HuH-7.5 (cell line): ENCODE measurements at regions not wholly inside any gene's neighbourhood (a gene's known extent, or its start where the extent isn't known, plus 50 kb on each side); places are given as distances from the start of the nearest gene placed in this dataset.

Experiments
- DNase-seq: peaks from one replicate; pipeline ENCODE4 v3.0.0; 2011; ENCODE audit warnings: low spot score

GRCh38 chr18:73962256-73962655 lies 185.4 kb downstream of the FBXO15 start:
- no peak for DNase-seq

GRCh38 chr18:73961804-73962203 lies 185.8 kb downstream of the FBXO15 start:
- DNase-seq, result no peak

- no peak for DNase-seq
Observed at GRCh38 chr18:73959352-73959751, 188.3 kb downstream of the FBXO15 start.

GRCh38 chr18:73954268-73954667 lies 193.4 kb downstream of the FBXO15 start:
- DNase-seq, result no peak

- no peak for DNase-seq
Observed at GRCh38 chr18:73952296-73952946, 195.2 kb downstream of the FBXO15 start.

GRCh38 chr18:73950116-73950700 lies 197.4 kb downstream of the FBXO15 start:
- DNase-seq, result no peak

- DNase-seq, result no peak
Observed at GRCh38 chr18:73948497-73948896, 199.1 kb downstream of the FBXO15 start.

- no peak for DNase-seq
Observed at GRCh38 chr18:73948084-73948483, 199.6 kb downstream of the FBXO15 start.

GRCh38 chr18:73947180-73947921 lies 200.3 kb downstream of the FBXO15 start:
- no peak for DNase-seq

GRCh38 chr18:73945130-73945792 lies 202.4 kb downstream of the FBXO15 start:
- no peak for DNase-seq

GRCh38 chr18:73944715-73945114 lies 202.9 kb downstream of the FBXO15 start:
- DNase-seq, result no peak

GRCh38 chr18:73943763-73944162 lies 203.9 kb downstream of the FBXO15 start:
- DNase-seq, result no peak

GRCh38 chr18:73942956-73943355 lies 204.7 kb downstream of the FBXO15 start:
- no peak for DNase-seq

- no peak for DNase-seq
Observed at GRCh38 chr18:73942081-73942625, 205.5 kb downstream of the FBXO15 start.

- DNase-seq, result no peak
Observed at GRCh38 chr18:73940721-73941120, 206.9 kb downstream of the FBXO15 start.

- no peak for DNase-seq
Observed at GRCh38 chr18:73939391-73939790, 208.2 kb downstream of the FBXO15 start.

GRCh38 chr18:73933685-73934084 lies 213.9 kb downstream of the FBXO15 start:
- no peak for DNase-seq

GRCh38 chr18:73932976-73933375 lies 214.7 kb downstream of the FBXO15 start:
- DNase-seq, result no peak

- no peak for DNase-seq
Observed at GRCh38 chr18:73927496-73927895, 220.1 kb downstream of the FBXO15 start.

GRCh38 chr18:73924836-73925235 lies 222.8 kb downstream of the FBXO15 start:
- DNase-seq, result no peak

GRCh38 chr18:73924307-73924706 lies 223.3 kb downstream of the FBXO15 start:
- DNase-seq, result no peak

- DNase-seq, result no peak
Observed at GRCh38 chr18:73923866-73924265, 223.8 kb downstream of the FBXO15 start.

- no peak for DNase-seq
Observed at GRCh38 chr18:73920033-73920432, 227.6 kb downstream of the FBXO15 start.
